ENCODE measurements at regions not wholly inside any gene's neighbourhood (a gene's known extent, or its start where the extent isn't known, plus 50 kb on each side); places are given as distances from the start of the nearest gene placed in this dataset.

DNA sequence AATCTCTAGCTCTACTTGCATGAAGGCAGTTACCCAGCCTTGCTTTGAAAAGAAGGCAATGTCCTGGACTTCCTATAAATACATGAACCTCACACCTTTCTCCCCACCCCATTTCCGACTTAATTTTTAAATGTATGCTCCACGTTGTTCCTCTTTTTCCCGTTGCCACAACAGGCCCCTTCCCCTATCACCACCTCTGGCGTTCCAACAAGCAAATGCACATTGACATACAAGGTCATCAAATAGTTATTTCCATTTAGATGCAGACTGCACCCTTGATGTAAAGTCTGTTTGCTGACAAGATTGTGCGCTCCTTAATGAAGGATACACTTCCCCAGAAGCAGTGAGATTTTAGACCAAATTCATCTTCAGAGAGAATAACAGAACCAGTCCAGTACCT lies 260.7 kb upstream of the UMPS start:
- H2AK5ac ChIP-seq (ENCODE audit: low read depth, low read length) = no peak overlapping the region
- H4K5ac ChIP-seq (ENCODE audit: insufficient read length, low read depth, low read length) = no peak overlapping the region
- no peak overlapping the region for H3K56ac ChIP-seq (replicated peaks; ENCODE audit: insufficient read length, low read depth, low read length)
- H3K23ac ChIP-seq (ENCODE audit: insufficient read length) = no peak overlapping the region
- no peak for DNase-seq (ENCODE audit: low read depth in 1 of 2, low spot score in 2 of 2)
- no peak overlapping the region for H3K4me2 ChIP-seq (ENCODE audit: insufficient read depth in 1 of 2, low read depth in 2 of 2, low read length in 2 of 2)
- H4K8ac ChIP-seq (ENCODE audit: extremely low read depth, insufficient read depth, low read length) = no peak overlapping the region
- H3K14ac ChIP-seq (ENCODE audit: insufficient read length) = no peak overlapping the region
- H2BK5ac ChIP-seq (ENCODE audit: low read depth, low read length) = no peak overlapping the region
- no peak overlapping the region for H4K91ac ChIP-seq (replicated peaks; ENCODE audit: insufficient read length, low read length)
- H3K36me3 ChIP-seq (ENCODE audit: control insufficient read depth in 2 of 4, insufficient read depth in 4 of 4, low read length in 3 of 4) = no peaks in the 10 kb centered on the region
- H3K23me2 ChIP-seq (ENCODE audit: low read depth, low read length) = no peaks in the 10 kb centered on the region
- H3K4ac ChIP-seq (replicated peaks; ENCODE audit: insufficient read length, low read depth, low read length) = no peak overlapping the region
- no peak overlapping the region for H2BK20ac ChIP-seq (ENCODE audit: low read length)
- no peak overlapping the region for H2AFZ ChIP-seq (ENCODE audit: low read length)
- H2BK15ac ChIP-seq (ENCODE audit: low read length) = no peak overlapping the region
- no peaks in the 10 kb centered on the region for H4K20me1 ChIP-seq (replicated peaks in 1 of 2; ENCODE audit: control insufficient read depth in 1 of 2, insufficient read depth in 2 of 2, low read length in 2 of 2)
- no peaks in the 10 kb centered on the region for H3K9me3 ChIP-seq (ENCODE audit: insufficient read depth in 2 of 2, low read depth in 1 of 2, low read length in 1 of 2)
- H3K27ac ChIP-seq (ENCODE audit: low read depth, low read length) = no peak overlapping the region
- no peak overlapping the region for H3K4me3 ChIP-seq (ENCODE audit: extremely low read depth in 1 of 4, insufficient read depth in 2 of 4, low read depth in 3 of 4, low read length in 4 of 4)
- H3K79me2 ChIP-seq (ENCODE audit: control insufficient read depth in 1 of 2, insufficient read depth in 2 of 2, low read length in 2 of 2) = no peaks in the 10 kb centered on the region
- H2BK120ac ChIP-seq (replicated peaks; ENCODE audit: low read depth, low read length) = no peak overlapping the region
- H3K4me1 ChIP-seq (replicated peaks in 1 of 4; ENCODE audit: control insufficient read depth in 3 of 4, insufficient read depth in 4 of 4, low read length in 3 of 4) = no peaks in the 10 kb centered on the region; a peak in 1 of 7 replicates
- POLR2A ChIA-PET (ENCODE audit: partially characterized antibody) = no interaction called here
- no peak for FAIRE-seq
- no peaks in the 10 kb centered on the region for H3K27me3 ChIP-seq (replicated peaks in 1 of 4; ENCODE audit: control insufficient read depth in 3 of 4, extremely low read depth in 1 of 4, insufficient read depth in 3 of 4, low read length in 3 of 4)
- WGBS, 2 experiments (ENCODE audit: extremely low coverage in 1 of 2, insufficient coverage in 1 of 2, insufficient read length in 1 of 2, insufficient replicate concordance in 2 of 2, low coverage in 1 of 2, low lambda C conversion rate in 2 of 2, missing lambda C conversion rate in 1 of 2) = 92% methylated on average over 5 of the region's 5 CpGs; no CpG with 5 or more reads in 1 of the 2 experiments
- H3K9ac ChIP-seq (replicated peaks in 1 of 4; ENCODE audit: extremely low read depth in 1 of 4, low read depth in 3 of 4, low read length in 3 of 4) = no peak overlapping the region
- H2BK12ac ChIP-seq (ENCODE audit: low read depth, low read length) = no peak overlapping the region
- no peaks in the 10 kb centered on the region for H3K79me1 ChIP-seq (ENCODE audit: low read depth, low read length)
- no peak overlapping the region for H3K18ac ChIP-seq (ENCODE audit: extremely low read depth, low read length)
- CTCF ChIA-PET (ENCODE audit: partially characterized antibody) = interaction anchor here (0.6 to 14.1 kb wide), 12 partner anchors 12 to 456 kb away, joined by 3 to 220 read pairs (median 16); no protein-coding TSS in a partner anchor
- TF ChIP-seq SIX5 (IDR thresholded peaks at IDR 0.05; ENCODE audit: low read depth, low read length) (no peak), EGR1 (IDR thresholded peaks at IDR 0.05; ENCODE audit: borderline replicate concordance, low read depth, low read length) (no peak), EP300 (IDR thresholded peaks at IDR 0.05; ENCODE audit: borderline replicate concordance in 1 of 2, low read depth in 2 of 2, low read length in 2 of 2) (no peak), TAF7 (optimal IDR thresholded peaks at IDR 0.05; ENCODE audit: borderline replicate concordance, low read depth, low read length) (no peak), FOSL1 (IDR thresholded peaks at IDR 0.05; ENCODE audit: insufficient read depth, low read depth, low read length) (no peak), PHF8 (conservative IDR thresholded peaks at IDR 0.05; ENCODE audit: low read depth, low read length) (no peak), CHD1 (IDR thresholded peaks at IDR 0.05; ENCODE audit: low read depth, low read length) (no peak), HDAC6 (IDR thresholded peaks at IDR 0.05; ENCODE audit: low read depth, low read length) (no peak), MAFK (IDR thresholded peaks at IDR 0.05; ENCODE audit: low read depth, low read length) (no peak), RXRA (IDR thresholded peaks at IDR 0.05; ENCODE audit: insufficient read depth, low read depth, low read length) (no peak), CTBP2 (IDR thresholded peaks at IDR 0.05; ENCODE audit: borderline replicate concordance, insufficient read depth, insufficient read length, low read length) (no peak)
- TF ChIP-seq, protein P1, sequence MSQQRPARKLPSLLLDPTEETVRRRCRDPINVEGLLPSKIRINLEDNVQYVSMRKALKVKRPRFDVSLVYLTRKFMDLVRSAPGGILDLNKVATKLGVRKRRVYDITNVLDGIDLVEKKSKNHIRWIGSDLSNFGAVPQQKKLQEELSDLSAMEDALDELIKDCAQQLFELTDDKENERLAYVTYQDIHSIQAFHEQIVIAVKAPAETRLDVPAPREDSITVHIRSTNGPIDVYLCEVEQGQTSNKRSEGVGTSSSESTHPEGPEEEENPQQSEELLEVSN (IDR thresholded peaks at IDR 0.05) = no peak
- TF ChIP-seq, protein P2, sequence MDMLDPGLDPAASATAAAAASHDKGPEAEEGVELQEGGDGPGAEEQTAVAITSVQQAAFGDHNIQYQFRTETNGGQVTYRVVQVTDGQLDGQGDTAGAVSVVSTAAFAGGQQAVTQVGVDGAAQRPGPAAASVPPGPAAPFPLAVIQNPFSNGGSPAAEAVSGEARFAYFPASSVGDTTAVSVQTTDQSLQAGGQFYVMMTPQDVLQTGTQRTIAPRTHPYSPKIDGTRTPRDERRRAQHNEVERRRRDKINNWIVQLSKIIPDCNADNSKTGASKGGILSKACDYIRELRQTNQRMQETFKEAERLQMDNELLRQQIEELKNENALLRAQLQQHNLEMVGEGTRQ (IDR thresholded peaks at IDR 0.05; ENCODE audit: low read length) = no peak
